Peyer's patch (tissue), 4 donors: ENCODE measurements at regions not wholly inside any gene's neighbourhood (a gene's known extent, or its start where the extent isn't known, plus 50 kb on each side); places are given as distances from the start of the nearest gene placed in this dataset.

ENCODE experiments used
- CTCF ChIP-seq, 6 experiments: fragments of 450-650 bp in 4 of 6; fragments of 200-600 bp in 2 of 6; sonication (generic) in 1 of 6; IDR thresholded peaks; one replicate each; pipeline ENCODE4 v1.5.1; 2017 to 2019; ENCODE audit warnings: antibody characterized with exemption in 6 of 6, mild to moderate bottlenecking in 3 of 6, moderate library complexity in 1 of 6
- POLR2A ChIP-seq, 2 donors: fragments of 450-650 bp; IDR thresholded peaks; one replicate each; pipeline ENCODE4 v1.5.1; 2017; ENCODE audit warnings: antibody characterized with exemption in 2 of 2, mild to moderate bottlenecking in 2 of 2, moderate library complexity in 2 of 2

GRCh38 chr6:167746390-167746907 is 80.3 kb upstream of the AFDN start:
- TF ChIP-seq CTCF (IDR thresholded peaks at IDR 0.05) (no peak), POLR2A (IDR thresholded peaks at IDR 0.05) (no peak)
